GM23338 (cell line): ENCODE measurements at regions not wholly inside any gene's neighbourhood (a gene's known extent, or its start where the extent isn't known, plus 50 kb on each side); places are given as distances from the start of the nearest gene placed in this dataset.

ENCODE experiments used
- ATAC-seq: fragments of 200-7000 bp; cut with Tn5 transposase; 3 replicates; pipeline ENCODE4 v1.9.1; 2020
- DNase-seq: peaks from one replicate; pipeline ENCODE4 v3.0.0-alpha.2; 2015; ENCODE audit warnings: low spot score
- H2AFZ ChIP-seq: fragments of 200-600 bp; sonication (generic); 2 replicates; pipeline ENCODE4 v1.8.0; 2016; ENCODE audit warnings: antibody characterized with exemption, mild to moderate bottlenecking, moderate library complexity
- H3F3A ChIP-seq: fragments of 200-600 bp; sonication (generic); replicated peaks from 2 replicates; pipeline ENCODE4 v1.8.0; 2017; ENCODE audit warnings: antibody characterized with exemption, mixed run types, low read depth
- H3K27ac ChIP-seq: fragments of 200-600 bp; sonication (generic); 2 replicates; pipeline ENCODE4 v1.6.1; 2016; ENCODE audit warnings: low read depth
- H3K27me3 ChIP-seq: fragments of 200-600 bp; sonication (generic); 2 replicates; pipeline ENCODE4 v1.8.0; 2016; ENCODE audit warnings: mild to moderate bottlenecking, mixed run types, moderate library complexity; ENCODE audit not compliant: insufficient read depth
- H3K36me3 ChIP-seq: fragments of 200-600 bp; sonication (generic); 2 replicates; pipeline ENCODE4 v1.8.0; 2016; ENCODE audit warnings: mild to moderate bottlenecking; ENCODE audit not compliant: insufficient read depth
- H3K4me1 ChIP-seq: fragments of 200-600 bp; sonication (generic); 2 replicates; pipeline ENCODE4 v1.8.0; 2016; ENCODE audit warnings: mild to moderate bottlenecking, moderate library complexity; ENCODE audit not compliant: insufficient read depth
- H3K4me2 ChIP-seq: fragments of 200-600 bp; sonication (generic); 2 replicates; pipeline ENCODE4 v1.7.1; 2017; ENCODE audit warnings: mixed run types
- H3K4me3 ChIP-seq: fragments of 200-600 bp; sonication (generic); 2 replicates; pipeline ENCODE4 v1.6.1; 2016; ENCODE audit warnings: mixed run types
- H3K79me2 ChIP-seq: fragments of 200-600 bp; sonication (generic); replicated peaks from 2 replicates; pipeline ENCODE4 v1.8.0; 2017; ENCODE audit warnings: mild to moderate bottlenecking; ENCODE audit not compliant: insufficient read depth
- H3K9me2 ChIP-seq: fragments of 200-600 bp; sonication (generic); 2 replicates; pipeline ENCODE4 v1.8.0; 2017; ENCODE audit not compliant: insufficient read depth
- H4K20me1 ChIP-seq: fragments of 200-600 bp; sonication (generic); replicated peaks from 2 replicates; pipeline ENCODE4 v1.8.0; 2017; ENCODE audit warnings: mild to moderate bottlenecking; ENCODE audit not compliant: insufficient read depth
- H3K27ac Mint-ChIP-seq: 2 replicates; pipeline ENCODE4 v1.8.0; 2020; ENCODE audit warnings: inconsistent platforms, mild to moderate bottlenecking, moderate library complexity, mixed read lengths
- H3K27me3 Mint-ChIP-seq: 3 replicates; pipeline ENCODE4 v1.8.0; 2022; ENCODE audit warnings: low read depth, mild to moderate bottlenecking, moderate library complexity, mixed read lengths, inconsistent platforms; ENCODE audit not compliant: insufficient read depth, poor library complexity
- H3K36me3 Mint-ChIP-seq: 3 replicates; pipeline ENCODE4 v1.8.0; 2021; ENCODE audit warnings: low read depth, mild to moderate bottlenecking, inconsistent platforms, moderate library complexity, mixed read lengths
- H3K4me1 Mint-ChIP-seq: 3 replicates; pipeline ENCODE4 v1.8.0; 2020; ENCODE audit warnings: mild to moderate bottlenecking, inconsistent platforms, mixed read lengths
- H3K4me3 Mint-ChIP-seq: 3 replicates; pipeline ENCODE4 v1.8.0; 2021; ENCODE audit warnings: moderate library complexity, mild to moderate bottlenecking, inconsistent platforms, mixed read lengths
- H3K9me3 Mint-ChIP-seq: 3 replicates; pipeline ENCODE4 v1.8.0; 2020; ENCODE audit warnings: moderate library complexity, mild to moderate bottlenecking, inconsistent platforms, mixed read lengths
- CREB1 ChIP-seq: fragments of 250-450 bp; sonication (Bioruptor Pico); IDR thresholded peaks from 2 replicates; pipeline ENCODE4 v1.5.0; 2020; ENCODE audit warnings: low read depth, mild to moderate bottlenecking, moderate library complexity
- CTCF ChIP-seq, 2 experiments: fragments of 200-600 bp in 1 of 2; sonication (generic) in 1 of 2; conservative IDR thresholded peaks; 2 replicates each; pipeline versions ENCODE4 v1.5.1 to v1.6.1; 2016 to 2017; ENCODE audit warnings: antibody characterized with exemption in 2 of 2, low read depth in 2 of 2, mild to moderate bottlenecking in 2 of 2, moderate library complexity in 1 of 2
- ETS1 ChIP-seq: IDR thresholded peaks from 2 replicates; pipeline ENCODE4 v1.6.1; 2016; ENCODE audit warnings: antibody characterized with exemption
- EZH2 ChIP-seq: fragments of 200-600 bp; sonication (generic); IDR thresholded peaks from one replicate; pipeline ENCODE4 v1.8.0; 2017; ENCODE audit warnings: antibody characterized with exemption, mild to moderate bottlenecking, low read depth; ENCODE audit not compliant: unreplicated experiment
- EZH2phosphoT487 ChIP-seq: fragments of 200-600 bp; sonication (generic); IDR thresholded peaks from one replicate; pipeline ENCODE4 v1.8.1; 2018; ENCODE audit warnings: antibody characterized with exemption; ENCODE audit not compliant: unreplicated experiment
- JUNB ChIP-seq: IDR thresholded peaks from one replicate; pipeline ENCODE4 v1.6.1; 2016; ENCODE audit warnings: antibody characterized with exemption; ENCODE audit not compliant: unreplicated experiment
- NANOG ChIP-seq: IDR thresholded peaks from 2 replicates; pipeline ENCODE4 v1.6.1; 2016; ENCODE audit warnings: antibody characterized with exemption, borderline replicate concordance
- POLR2AphosphoS5 ChIP-seq: IDR thresholded peaks from 2 replicates; pipeline ENCODE4 v1.6.1; 2016; ENCODE audit warnings: antibody characterized with exemption, low read depth
- REST ChIP-seq: IDR thresholded peaks from one replicate; pipeline ENCODE4 v1.6.1; 2018; ENCODE audit warnings: antibody characterized with exemption; ENCODE audit not compliant: unreplicated experiment
- ZNF462 ChIP-seq: fragments of 250-450 bp; sonication (Bioruptor Pico); IDR thresholded peaks from 2 replicates; pipeline ENCODE4 v1.5.0; 2020; ENCODE audit warnings: mild to moderate bottlenecking, moderate library complexity

GRCh38 chr6:40770794-40771193, 183.6 kb upstream of the LRFN2 start:
- H2AFZ ChIP-seq = no peak overlapping the region
- no peak for TF ChIP-seq NANOG
- no peak for TF ChIP-seq CTCF (conservative IDR thresholded peaks at IDR 0.05; ENCODE audit: low read depth in 2 of 2)
- no peak for TF ChIP-seq EZH2phosphoT487
- no peak for TF ChIP-seq JUNB
- no peak for TF ChIP-seq POLR2AphosphoS5
- no peak for TF ChIP-seq CREB1
- TF ChIP-seq REST = no peak
- TF ChIP-seq ETS1 = no peak
- TF ChIP-seq EZH2 = no peak

GRCh38 chr6:40764726-40765125, 177.6 kb upstream of the LRFN2 start:
- no peaks in the 10 kb centered on the region for H3K4me1 Mint-ChIP-seq
- H3K27ac Mint-ChIP-seq = no peak overlapping the region
- peaks cover 2% of the 10 kb centered on the region for H3K27me3 Mint-ChIP-seq
- no peaks in the 10 kb centered on the region for H3F3A ChIP-seq
- H3K4me2 ChIP-seq = no peak overlapping the region
- ATAC-seq (no peak), DNase-seq (no peak)
- H3K9me3 Mint-ChIP-seq = no peaks in the 10 kb centered on the region; the same call in 2 of the 3 replicates
- H3K79me2 ChIP-seq = no peaks in the 10 kb centered on the region
- H3K27me3 ChIP-seq = no peaks in the 10 kb centered on the region
- no peak overlapping the region for H3K4me3 Mint-ChIP-seq
- H2AFZ ChIP-seq = no peak overlapping the region
- H4K20me1 ChIP-seq = no peaks in the 10 kb centered on the region
- H3K9me2 ChIP-seq = no peaks in the 10 kb centered on the region; the same call in 1 of the 2 replicates
- no peaks in the 10 kb centered on the region for H3K36me3 Mint-ChIP-seq
- H3K4me3 ChIP-seq = no peak overlapping the region
- no peaks in the 10 kb centered on the region for H3K4me1 ChIP-seq
- H3K36me3 ChIP-seq = no peaks in the 10 kb centered on the region
- H3K27ac ChIP-seq = no peak overlapping the region
- TF ChIP-seq EZH2 (no peak), EZH2phosphoT487 (no peak), NANOG (no peak), ZNF462 (CRISPR knock-in tag) (no peak), JUNB (no peak)

More at GRCh38 chr6:40770794-40771193, 183.6 kb upstream of the LRFN2 start:
- Mint-ChIP-seq H3K36me3 (no peaks in the 10 kb centered on the region), H3K27ac (no peak overlapping the region), H3K4me1 (no peaks in the 10 kb centered on the region), H3K4me3 (no peak overlapping the region), H3K9me3 (no peaks in the 10 kb centered on the region), H3K27me3 (peaks cover 6% of the 10 kb centered on the region)
- Histone ChIP-seq H3F3A (no peaks in the 10 kb centered on the region), H3K27ac (no peak overlapping the region), H3K27me3 (no peaks in the 10 kb centered on the region), H3K9me2 (peaks cover 8% of the 10 kb centered on the region; the same call in 1 of the 2 replicates), H4K20me1 (no peaks in the 10 kb centered on the region), H3K4me2 (no peak overlapping the region), H3K36me3 (no peaks in the 10 kb centered on the region), H3K79me2 (no peaks in the 10 kb centered on the region), H3K4me3 (no peak overlapping the region), H3K4me1 (no peaks in the 10 kb centered on the region)
- DNase-seq = no peak
- ATAC-seq = no peak
